CD4-positive, alpha-beta T cell treated with Interleukin-12 subunit alpha and Interleukin-12 subunit beta, for 1 hour (primary cell): ENCODE measurements at regions not wholly inside any gene's neighbourhood (a gene's known extent, or its start where the extent isn't known, plus 50 kb on each side); places are given as distances from the start of the nearest gene placed in this dataset.
A peak's percentile ranks its signal among the peaks of the same experiment; 100 is the strongest.
"Not testable (repeated sequence)": the region's sequence is repeated elsewhere in the genome, so short reads cannot be mapped to it uniquely, and the experiment has no call there.

ENCODE experiments used
- DNase-seq: peaks from one replicate; pipeline ENCODE4 v3.0.0-alpha.2; 2020

DNA sequence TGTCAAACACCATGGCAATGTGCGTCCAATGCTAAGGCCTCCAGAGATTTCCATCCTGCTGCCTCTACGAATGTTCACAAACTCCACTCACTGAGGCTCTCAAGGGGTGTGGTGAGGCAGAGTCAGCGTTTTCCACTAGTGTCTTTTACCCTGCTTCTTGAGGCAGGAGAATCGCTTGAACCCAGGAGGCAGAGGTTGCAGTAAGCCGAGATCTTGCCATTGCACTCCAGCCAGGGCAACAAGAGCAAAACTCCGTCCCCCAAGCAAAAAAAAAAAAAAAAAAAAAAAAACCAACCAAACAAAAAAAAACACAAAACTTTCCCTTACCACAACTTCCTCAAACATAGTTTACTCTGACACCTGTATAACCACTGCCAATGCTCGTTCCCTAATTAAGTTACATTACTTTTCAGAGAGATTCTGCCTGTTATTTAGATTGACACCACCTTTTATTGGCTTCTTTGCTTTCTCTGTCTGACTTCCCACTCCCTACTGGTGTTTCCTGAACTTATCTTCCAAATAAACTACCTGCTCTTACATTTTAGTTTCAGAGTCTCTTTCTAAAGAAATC is 102.1 kb upstream of the ZNF746 start:
- DNase-seq: peak; percentile 26

GRCh38 chr7:149598721-149599308 is 101.2 kb upstream of the ZNF746 start:
- no peak for DNase-seq

DNA sequence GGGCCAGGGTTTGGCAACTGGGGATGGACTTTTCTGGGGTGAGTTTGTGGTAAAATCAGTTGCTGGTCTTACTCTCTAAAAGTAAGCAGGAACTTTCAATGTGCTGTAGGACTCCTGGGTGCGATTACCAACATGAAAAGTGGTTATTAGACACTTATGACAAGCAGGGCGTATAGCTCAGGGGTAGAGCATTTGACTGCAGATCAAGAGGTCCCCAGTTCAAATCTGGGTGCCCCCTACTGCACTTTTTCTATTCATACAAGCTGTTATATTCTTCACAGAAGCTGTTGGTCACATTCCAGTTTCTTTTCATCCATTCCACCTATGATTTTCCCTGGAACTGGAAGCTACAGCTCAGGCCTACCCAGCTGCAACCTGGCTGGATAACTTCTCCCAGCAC is 100.2 kb upstream of the ZNF746 start:
- not testable (repeated sequence) for DNase-seq

DNA sequence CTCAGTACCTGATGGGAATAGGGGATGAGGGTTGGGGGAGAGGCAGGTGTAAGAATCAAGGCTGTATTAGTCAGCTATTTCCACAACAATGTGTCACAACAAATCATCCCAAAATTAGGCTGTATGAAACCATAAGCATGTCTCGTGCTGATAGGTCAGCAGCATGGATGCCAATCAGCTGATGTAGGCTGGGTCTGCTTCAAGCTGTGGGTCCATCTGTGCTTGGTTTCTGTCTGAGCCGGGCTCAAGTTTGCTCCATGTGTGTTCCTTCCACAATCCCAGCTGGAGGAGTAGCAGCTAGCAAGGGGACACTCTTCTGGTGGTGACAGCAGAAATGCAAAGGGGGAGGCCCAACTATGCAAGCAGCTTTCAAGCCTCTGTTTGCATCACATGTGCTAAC is 97.9 kb upstream of the ZNF746 start:
- no peak for DNase-seq

DNA sequence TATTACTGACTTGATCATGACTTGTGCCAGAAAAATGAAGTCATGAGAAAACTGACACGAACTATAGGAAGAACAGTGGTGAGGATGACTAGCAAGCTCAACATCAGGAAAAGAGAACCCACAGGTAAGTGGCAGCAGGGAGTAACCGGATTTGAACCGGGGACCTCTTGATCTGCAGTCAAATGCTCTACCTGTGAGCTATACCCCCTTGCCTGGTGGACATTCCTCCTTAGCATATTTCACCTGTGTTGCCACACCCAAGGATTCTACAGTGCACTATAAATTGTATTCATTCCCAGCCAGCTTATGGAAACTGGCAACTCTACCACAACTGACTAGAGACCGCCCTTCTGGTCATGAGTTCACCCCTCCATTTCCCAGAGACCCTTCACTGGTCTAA is 97.5 kb upstream of the ZNF746 start:
- no peak for DNase-seq

- DNase-seq: no peak
Observed at GRCh38 chr7:149588930-149589329, 91.3 kb upstream of the ZNF746 start.

DNA sequence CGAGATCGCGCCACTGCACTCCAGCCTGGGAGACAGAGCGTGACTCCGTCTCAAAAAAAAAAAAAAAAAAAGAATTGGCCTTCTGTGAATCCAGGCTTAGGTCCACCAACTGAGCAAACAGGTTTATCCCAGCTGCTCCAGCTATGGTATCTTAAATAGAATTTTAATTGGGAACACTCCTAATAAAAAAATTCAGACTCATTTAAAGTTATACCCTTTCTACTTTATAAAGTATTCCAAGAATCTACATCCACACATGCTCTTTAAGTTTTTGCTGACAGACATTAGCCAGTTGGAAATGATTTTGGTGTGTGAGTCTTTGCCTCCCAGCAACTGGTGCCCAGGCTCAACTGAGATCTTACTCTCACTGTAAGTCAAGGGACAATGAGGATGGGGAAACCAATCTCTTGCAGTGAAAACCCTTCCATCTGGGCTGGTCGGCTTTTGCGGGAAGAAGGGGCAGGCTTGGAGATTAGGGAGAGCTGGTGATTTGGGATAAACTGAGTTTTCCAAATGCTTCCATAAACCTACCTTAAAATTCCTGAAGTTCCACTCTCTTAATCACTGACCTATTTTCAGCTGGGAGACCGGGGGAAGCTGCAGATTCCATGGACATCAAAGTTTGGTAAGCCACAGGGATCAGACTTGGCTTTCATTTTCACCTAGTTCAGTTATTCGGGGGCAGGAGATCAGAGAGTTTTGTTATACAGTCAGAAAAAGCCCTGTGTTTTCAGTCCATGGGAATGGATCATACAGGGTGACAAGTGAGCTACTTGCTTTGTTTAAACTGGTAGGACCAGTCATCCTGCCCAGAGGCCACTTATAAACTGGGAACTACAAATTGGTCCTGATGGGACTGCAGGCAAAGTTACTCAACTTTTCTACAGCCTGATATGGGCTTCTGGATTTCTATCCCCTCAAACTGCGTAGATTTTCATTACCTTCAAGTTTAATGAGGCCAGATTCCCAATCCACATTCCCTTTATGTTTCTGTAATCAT is 89.3 kb upstream of the ZNF746 start:
- DNase-seq: no peak

- no peak for DNase-seq
Observed at GRCh38 chr7:149584530-149584929, 86.9 kb upstream of the ZNF746 start.

GRCh38 chr7:149584009-149584408 is 86.4 kb upstream of the ZNF746 start:
- DNase-seq: no peak

GRCh38 chr7:149580328-149580727 is 82.7 kb upstream of the ZNF746 start:
- no peak for DNase-seq

- DNase-seq: not testable (repeated sequence)
Observed at GRCh38 chr7:149579365-149579764, 81.8 kb upstream of the ZNF746 start.

DNA sequence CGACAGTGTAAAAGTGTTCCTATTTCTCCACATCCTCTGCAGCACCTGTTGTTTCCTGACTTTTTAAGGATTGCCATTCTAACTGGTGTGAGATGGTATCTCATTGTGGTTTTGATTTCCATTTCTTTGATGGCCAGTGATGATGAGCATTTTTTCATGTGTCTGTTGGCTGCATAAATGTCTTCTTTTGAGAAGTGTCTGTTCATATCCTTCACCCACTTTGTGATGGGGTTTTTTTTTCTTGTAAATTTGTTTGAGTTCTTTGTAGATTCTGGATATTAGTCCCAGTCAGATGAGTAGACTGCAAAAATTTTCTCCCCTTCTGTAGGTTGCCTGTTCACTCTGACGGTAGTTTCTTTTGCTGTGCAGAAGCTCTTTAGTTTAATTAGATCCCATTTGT is 76.8 kb upstream of the ZNF746 start:
- not testable (repeated sequence) for DNase-seq

GRCh38 chr7:149573519-149573918 is 75.9 kb upstream of the ZNF746 start:
- DNase-seq: no peak

GRCh38 chr7:149572920-149573319 is 75.3 kb upstream of the ZNF746 start:
- DNase-seq: not testable (repeated sequence)

DNA sequence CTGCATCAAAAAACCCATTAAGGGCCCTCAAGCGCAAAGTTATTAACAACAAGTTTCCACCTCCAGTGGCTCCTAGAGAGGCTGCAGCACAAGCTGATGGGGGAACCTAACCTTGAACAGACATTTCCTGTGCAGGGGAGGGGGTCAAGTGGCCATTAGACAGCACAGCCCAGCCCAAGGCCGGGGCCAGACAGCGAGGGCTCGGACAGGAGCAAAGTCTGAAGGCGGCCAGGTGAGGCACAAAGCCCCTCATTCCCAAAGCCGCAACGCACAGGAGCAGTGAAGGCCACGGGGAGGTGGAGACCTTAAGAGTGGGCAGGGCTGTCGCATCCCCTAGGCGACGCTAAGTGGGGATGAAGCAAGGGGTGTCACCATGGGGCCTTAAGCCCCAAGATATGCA is 73.2 kb upstream of the ZNF746 start:
- no peak for DNase-seq

DNA sequence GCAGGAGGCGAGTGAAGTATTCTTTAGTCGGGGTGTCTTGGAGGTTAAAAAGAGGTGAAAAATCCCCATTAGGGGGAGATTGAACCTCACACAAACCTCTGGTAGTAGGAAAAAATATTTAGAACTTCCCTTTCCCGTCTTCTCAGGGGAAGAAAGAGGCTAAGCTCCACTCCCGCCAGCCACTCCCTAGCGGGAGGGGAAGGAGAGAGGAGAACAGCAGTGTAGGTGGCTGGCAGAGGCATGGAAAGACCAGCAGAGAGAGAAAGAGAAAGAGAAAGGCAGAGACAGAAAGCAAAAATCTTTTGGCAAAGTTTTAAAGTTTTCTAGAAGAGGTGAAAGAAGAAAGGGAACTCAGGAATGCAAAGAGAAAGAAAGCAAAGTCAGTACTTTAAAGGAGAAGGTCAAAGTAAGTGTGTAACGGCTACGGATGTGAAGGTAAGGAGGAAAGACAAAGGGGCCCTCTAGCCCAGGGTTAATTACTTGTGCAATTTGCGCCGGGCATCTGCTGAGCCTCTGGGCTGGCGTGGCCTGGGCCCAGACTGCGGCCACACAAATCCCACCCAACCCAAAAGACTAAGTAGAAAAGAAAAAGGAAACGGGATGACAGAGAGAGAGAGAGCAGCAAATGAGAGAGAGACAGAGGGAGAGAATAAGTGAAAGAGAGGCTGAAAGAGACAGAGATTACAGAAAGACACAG is 72.3 kb upstream of the ZNF746 start:
- DNase-seq: no peak

DNA sequence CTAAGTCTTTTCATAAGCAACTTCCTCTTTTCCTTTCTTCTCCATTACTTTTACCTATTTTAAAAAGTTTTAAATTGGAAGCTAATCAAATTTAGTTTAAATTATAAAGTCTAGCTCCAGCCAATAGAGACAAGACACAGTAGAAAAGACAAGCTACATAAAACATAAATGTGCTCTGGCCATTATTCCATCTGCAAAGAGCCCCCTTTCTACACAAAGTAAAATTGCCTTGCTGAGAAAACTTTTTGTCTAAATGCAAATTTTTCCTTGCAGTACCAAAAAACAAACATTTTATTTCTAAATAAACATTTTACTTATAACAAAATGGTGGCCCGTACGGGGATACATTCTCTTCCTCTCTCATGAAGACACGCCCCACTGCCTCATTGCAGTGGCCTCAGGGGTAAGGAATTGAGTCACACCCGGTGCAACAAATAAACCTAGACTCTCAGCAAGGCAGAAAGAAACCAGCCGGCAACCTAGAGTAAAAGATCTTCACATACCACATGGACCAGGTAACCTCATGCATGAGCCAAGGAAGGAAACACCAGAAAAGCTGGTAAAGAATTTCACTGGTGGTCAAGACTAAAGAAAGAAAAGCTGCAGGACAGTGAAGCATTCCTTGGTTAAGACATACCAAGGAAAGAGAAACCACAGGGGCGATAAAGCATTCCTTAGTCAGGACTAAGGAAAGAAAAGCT is 71.6 kb upstream of the ZNF746 start:
- no peak for DNase-seq

GRCh38 chr7:149568218-149568617 is 70.6 kb upstream of the ZNF746 start:
- no peak for DNase-seq

- DNase-seq: no peak
Observed at GRCh38 chr7:149566103-149566502, 68.5 kb upstream of the ZNF746 start.

- DNase-seq: no peak
Observed at GRCh38 chr7:149565096-149565382, 67.4 kb upstream of the ZNF746 start.

DNA sequence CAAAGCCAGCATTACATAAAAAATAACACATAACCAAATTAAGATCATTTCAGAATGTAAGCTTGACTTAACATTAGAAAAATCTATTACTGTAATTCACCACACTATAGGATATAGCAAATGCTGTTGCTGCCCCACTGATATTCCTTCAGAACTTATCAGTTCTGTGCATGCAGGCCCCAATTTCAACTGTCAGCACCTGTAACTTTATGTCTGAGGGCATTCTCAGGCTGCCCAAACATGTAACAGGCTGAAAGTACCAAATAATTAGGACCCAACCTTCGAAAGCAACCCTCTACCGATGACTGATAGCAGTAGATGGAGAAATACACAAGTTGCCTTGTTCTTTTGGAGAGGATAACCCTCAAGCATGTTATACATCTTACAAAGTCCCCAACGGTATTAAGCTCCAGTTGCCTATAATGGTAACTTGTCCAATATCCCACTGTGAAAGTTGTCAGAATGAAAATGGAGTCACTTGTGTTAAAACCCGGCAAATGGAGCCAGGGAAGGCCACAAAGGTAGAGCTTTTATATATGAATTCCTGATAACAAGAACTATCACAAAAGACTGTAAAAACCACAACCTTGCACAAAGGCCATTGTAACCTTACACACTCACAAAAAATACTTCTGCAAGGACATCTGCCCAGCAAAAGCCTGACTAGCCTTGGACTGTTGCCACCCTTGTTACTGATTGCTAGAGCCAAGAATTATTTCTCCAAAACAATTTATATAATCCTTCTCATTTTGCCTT is 66.9 kb upstream of the ZNF746 start:
- no peak for DNase-seq

GRCh38 chr7:149562602-149563001 is 65.0 kb upstream of the ZNF746 start:
- DNase-seq: no peak
